CD4-positive, alpha-beta T cell treated with Interferon gamma for 1 hour (primary cell): ENCODE measurements at regions not wholly inside any gene's neighbourhood (a gene's known extent, or its start where the extent isn't known, plus 50 kb on each side); places are given as distances from the start of the nearest gene placed in this dataset.
"Not testable (repeated sequence)": the region's sequence is repeated elsewhere in the genome, so short reads cannot be mapped to it uniquely, and the experiment has no call there.

ENCODE experiments used
- DNase-seq: peaks from one replicate; pipeline ENCODE4 v3.0.0-alpha.2; 2020

DNA sequence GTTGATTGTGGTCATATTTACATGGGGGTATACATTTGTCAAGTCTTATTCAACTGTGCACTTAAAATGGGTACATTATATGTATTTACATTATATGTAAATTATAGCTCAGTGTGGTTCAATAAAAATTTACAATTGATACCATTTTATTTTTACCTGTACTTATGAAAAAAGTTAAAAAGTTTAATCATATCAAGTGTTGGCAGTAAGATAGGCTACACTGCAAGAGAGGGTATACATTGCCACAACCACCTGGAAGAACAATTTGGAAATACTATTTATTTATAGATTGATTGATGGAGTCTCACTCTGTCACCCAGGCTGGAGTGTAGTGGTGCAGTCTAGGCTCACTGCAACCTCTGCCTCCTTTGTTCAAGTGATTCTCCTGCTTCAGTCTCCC is 453.3 kb downstream of the XYLT1 start:
- no peak for DNase-seq

DNA sequence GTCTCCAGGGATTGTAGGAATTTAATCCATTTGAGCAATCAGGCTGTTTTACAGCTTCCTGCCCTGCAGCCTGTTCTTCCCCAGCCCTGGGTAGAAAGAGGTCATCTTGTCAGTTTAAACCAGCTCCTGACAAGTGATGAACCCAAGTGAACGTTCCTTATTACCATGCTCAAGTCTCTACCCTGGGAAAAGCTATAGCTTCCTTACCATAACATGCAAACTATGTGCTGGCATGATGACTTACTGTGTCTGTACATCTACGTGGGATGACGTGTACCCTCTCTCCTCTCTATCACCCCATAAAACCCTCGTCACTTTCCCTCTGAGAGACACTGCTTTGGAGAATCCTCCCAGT is 452.2 kb downstream of the XYLT1 start:
- no peak for DNase-seq

DNA sequence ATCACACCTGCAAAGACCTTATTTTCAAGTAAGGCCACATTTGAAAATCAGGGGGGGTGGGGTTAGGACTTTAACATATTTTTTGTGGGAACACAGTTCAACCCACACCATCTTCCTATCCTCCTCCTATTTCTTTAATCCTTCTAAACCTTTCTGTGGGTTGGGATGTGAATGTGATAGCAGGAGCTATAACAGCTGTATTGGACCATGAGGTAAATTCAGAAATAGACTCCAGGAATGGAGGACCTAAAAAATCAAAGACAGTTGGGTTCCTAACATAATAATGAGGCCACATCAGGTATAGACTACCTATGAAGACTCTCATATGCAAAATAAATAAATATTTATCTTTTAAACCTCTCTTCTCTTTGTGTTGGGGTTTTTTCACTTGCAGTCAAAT is 451.4 kb downstream of the XYLT1 start:
- no peak for DNase-seq

DNA sequence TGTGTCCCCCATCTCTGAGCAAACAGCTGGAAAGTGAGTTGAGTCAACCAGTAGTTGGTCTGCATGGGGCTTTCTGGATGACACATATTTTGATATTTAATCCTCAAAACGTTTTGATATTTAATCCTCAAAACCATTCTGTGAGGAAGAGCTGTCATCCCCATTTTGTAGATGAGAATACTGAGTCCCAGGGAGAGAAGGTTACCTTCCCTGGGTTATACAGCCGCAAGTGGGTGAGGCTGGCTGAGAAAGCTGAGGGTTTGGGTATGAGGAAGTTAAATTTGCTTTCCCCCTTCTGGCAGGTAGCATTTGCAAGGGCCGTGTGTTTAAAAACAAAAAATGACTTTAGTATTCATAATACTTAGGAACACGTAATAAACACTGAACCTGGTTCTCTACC is 447.2 kb downstream of the XYLT1 start:
- no peak for DNase-seq

DNA sequence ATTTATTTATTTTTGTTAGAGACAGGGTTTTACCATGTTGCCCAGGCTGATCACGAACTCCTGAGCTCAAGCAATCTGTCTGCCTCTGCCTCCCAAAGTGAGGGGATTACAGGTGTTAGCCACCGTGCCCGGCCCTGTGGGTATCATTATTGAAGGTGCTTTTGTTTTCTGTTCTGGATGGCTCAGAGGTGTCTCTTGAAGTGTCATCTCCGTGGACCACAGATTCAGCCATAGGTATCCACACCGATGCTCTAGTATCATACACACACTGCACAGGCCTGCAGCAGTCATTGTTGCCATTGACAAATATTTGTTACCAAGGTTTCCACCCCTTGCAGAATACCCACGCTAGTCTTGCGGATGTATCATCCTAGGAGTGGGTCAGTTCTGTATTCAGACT is 446.2 kb downstream of the XYLT1 start:
- DNase-seq: no peak

DNA sequence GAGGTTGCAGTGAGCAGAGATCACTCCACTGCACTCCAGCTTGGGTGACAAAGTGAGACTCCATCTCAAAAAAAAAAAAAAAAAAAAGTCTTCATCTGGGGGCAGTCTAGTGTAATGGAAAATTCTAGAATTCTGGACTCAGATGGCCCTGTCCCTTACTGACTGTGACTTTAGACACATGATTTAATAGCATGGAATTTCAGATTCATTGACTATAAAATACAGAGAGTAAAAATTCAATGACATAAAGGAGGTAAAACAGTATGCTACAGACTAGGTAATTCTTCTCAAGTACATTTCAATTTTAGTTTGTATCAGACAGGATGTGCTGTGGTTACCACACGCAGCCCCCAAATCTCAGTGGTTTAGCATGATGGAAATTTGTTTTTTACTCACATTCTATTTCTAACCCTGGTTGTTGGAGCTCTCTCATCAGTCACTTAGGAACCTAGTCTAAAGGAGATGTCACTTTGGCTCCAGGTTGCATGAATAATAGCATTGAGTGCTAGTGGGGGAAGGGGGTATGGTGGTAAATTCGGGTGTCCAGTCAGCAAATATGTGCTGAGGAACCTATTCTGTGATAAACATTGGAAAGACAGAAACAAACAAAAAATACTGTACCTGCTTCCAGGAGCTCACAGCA is 444.0 kb downstream of the XYLT1 start:
- DNase-seq: peak; percentile 4

DNA sequence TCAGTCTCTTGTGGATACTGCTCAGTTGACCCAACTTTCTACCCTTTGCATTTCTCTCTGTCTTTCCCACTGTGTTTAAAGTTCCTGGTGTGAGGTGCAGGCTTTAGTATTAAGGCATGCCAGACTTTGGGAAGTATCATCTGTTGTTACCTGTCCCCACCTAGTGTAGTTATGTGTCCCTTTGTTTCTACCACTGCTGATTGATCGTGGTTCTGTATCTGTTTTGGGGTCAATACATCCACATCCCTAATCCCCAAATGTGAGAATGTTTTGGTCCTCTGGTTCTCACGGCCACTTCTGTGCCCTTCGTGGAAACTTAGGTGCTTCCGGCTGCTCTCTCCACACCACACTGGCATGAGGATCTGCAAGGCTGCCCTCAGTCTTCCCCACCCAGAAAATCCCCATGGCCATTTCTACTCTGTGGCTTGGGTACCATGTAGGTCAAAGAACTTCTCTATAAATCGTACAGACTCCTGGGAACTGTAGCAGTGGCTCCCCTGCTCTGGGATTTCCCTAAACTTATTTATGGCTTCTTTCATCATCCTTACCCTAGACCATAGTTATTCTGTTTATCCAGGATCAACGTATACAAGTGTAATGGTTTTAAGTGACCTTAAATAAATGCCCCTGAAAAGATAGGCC is 443.2 kb downstream of the XYLT1 start:
- no peak for DNase-seq

DNA sequence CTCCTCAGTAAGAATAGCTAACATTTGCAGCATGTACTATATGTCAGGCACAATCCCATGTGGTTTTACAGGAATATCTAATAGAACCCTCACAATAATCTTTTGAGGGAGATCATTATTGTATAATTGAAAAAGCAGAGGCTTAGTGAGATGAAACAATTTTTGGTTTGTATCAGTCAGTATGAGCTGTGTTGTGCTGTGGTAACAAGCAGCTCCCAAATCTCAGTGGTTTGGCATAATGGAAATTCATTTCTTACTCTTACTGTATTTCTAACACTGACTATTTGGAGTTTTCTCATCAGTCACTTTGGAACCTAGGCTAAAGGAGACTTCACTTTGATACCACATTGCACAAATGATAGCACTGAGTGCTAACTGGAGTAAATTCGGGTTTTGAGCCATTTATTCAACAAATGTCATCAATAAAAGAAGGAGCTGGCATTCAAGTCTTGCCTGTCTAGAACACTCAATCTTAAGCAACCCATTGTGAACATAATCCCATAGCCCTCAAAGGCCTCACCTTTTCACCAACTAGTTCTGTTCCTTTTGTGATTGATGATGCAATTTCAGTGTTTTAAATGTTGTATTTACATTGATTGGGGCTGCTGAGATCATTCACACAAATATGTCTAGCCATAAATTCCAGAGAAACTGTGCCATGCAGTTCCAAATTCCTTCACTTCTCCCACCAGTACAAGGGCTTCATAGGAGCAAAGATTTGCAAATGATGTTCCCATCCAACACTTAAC is 441.0 kb downstream of the XYLT1 start:
- no peak for DNase-seq

DNA sequence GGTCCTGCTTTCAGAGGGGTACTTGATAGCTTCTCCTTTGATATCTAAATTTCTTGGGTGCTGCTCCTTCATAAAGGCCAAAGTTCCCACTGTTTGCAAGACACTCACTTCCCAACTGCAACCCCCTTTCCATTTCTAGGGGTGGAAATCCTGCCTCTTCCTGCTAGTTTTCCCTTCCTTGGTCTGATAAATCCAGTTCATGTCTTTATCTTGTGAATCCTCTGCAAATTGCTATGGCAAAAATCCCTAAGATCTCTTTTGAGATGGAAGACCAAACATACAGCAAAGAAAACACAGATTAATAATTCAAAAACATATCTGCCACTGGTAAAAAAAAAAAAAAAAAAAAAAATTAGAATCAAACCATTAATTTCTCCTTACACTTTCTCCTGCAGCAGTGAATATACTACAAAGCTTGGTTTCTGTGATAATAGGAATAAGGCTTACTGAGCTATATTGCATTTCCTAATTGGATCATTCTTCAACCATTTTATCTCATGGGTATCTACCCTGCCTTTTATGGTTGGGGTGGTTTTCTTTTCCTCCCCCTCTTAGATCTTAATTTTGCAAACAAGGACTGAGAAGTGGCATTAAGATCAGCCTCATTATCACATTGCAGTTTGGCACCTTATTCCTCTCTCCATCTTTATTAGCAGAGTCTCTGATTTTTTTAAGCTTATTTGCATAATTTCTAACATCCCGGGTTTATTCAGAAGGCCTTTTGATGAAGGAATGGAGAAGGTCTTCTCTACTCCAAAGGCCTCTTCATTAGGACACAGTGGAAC is 439.1 kb downstream of the XYLT1 start:
- DNase-seq: no peak

DNA sequence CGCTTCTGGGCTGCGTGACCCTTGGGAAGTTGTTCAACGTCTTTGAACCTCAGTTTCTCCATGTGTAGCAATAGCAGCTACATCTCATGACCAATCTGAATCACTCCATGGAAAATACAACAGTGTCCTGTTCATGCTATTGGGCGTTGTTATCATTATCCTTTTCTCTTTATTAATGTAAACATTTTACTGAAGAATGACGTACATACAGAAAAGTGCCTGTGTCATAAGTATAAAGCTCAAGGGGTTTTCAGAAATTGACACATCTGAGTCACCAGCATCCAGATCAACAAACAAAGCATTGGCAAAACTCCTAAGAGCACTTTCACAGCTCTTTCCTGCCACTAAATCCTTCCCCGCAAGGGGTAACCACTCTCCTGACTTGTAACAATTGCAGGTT is 438.4 kb downstream of the XYLT1 start:
- no peak for DNase-seq

DNA sequence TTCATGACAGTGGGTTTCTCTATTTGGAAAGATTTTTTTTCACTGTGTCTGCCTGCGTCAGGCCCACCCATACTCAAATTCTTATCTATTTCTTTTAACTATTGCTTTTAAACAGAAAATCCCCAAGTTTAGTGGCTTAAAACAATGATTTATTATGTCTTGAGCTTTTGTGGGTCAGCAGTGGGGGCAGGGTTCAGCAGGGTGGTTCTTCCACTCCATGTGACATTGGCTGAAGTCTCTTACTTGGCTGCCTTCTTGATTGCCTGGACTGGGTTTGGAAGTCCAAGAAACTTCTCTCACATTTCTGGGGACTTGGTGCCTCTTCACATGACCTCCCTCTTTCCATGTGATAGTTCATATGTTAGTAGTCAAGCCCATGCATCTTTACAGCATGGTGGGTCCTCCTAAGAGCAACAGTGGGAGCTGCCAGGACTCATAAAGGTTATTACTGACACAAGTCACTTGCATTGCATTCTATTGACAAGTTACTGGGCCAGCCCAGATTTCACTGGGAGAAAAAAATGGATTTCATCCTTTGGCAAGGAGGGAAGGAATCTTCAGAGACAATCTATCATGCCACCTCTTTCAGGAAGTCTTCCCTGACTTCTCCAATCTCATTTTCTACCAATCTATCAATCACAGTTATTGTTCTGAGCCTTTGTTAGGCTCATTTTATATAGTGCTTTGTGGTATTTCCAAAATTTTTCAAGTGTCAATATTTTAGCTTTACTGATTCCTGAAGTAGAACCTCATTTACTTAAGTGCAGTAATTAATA is 436.1 kb downstream of the XYLT1 start:
- no peak for DNase-seq

DNA sequence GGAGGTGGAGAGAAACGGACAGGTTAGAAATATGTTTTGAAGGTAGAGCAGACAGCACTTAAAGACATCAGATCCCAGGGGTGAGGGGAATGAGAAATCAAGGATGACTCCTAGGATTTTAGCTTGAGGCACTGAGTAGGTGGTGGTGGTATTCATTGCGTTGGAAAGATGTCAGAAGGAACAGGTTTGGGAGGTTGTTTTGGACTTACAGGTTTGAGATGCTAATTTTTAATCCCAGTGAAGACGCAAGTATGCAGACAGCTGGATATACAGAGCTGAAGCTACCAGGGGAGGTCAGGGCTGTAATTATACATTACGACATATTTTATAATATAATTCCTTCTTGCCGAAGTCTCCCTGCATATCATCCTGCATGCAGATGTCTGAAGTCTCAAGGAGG is 433.3 kb downstream of the XYLT1 start:
- no peak for DNase-seq

DNA sequence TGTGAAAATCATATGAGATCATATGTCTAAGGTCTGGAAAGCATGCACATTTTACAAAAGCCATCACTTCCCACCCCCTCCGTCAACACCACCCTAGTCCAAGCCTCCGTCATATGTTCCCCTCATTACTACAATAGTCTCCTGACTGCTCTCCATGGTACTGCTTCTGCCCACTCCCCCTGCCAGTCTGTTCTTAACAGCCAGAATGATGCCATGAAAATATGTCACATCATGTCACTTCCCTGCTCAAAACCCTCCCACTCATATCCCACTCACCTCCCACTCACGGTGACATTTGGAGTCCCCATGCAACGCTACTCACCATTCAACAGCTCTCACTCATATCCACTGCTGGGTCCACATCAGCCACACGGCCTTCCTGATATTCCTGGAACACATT is 432.3 kb downstream of the XYLT1 start:
- DNase-seq: no peak

DNA sequence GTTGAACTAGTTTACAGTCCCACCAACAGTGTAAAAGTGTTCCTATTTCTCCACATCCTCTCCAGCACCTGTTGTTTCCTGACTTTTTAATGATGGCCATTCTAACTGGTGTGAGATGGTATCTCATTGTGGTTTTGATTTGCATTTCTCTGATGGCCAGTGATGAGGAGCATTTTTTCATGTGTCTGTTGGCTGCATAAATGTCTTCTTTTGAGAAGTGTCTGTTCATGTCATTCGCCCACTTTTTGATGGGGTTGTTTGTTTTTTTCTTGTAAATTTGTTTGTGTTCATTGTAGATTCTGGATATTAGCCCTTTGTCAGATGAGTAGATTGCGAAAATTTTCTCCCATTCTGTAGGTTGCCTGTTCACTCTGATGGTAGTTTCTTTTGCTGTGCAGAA is 421.7 kb downstream of the XYLT1 start:
- not testable (repeated sequence) for DNase-seq

DNA sequence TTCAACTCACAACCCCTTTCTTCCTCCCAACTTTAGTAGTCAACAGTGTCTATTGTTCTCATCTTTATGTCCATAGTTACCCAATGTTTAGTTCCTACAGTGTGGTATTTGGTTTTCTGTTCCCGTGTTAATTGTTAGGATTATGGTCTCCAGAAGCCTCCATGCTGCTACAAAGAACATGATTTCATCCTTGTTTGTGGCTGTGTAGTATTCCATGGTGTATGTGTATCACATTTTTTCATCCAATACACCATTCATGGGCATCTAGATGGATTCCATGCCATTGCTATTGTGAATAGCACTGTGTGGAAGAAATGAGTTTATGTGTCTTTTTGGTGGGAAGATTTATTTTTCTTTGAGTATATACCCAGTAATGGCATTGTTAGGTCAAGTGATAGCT is 420.3 kb downstream of the XYLT1 start:
- DNase-seq: no peak
